HUES48 (cell line): ENCODE measurements at regions not wholly inside any gene's neighbourhood (a gene's known extent, or its start where the extent isn't known, plus 50 kb on each side); places are given as distances from the start of the nearest gene placed in this dataset.

Source experiments
- H3K27ac ChIP-seq: one replicate; pipeline ENCODE4 v1.7.0; 2013; ENCODE audit warnings: low read depth, low read length, inconsistent platforms
- H3K27me3 ChIP-seq: 2 replicates; pipeline ENCODE4 v1.6.1; 2013; ENCODE audit warnings: mild to moderate bottlenecking, low read length; ENCODE audit not compliant: control insufficient read depth, insufficient read depth
- H3K36me3 ChIP-seq: 2 replicates; pipeline ENCODE4 v1.6.1; 2013; ENCODE audit warnings: low read length; ENCODE audit not compliant: control insufficient read depth, insufficient read depth
- H3K4me1 ChIP-seq: 2 replicates; pipeline ENCODE4 v1.6.1; 2013; ENCODE audit warnings: mild to moderate bottlenecking, low read length; ENCODE audit not compliant: control insufficient read depth, insufficient read depth
- H3K4me3 ChIP-seq: 2 replicates; pipeline ENCODE4 v1.5.1; 2013; ENCODE audit warnings: mild to moderate bottlenecking, low read depth, low read length
- H3K9ac ChIP-seq: 2 replicates; pipeline ENCODE4 v1.6.1; 2013; ENCODE audit warnings: mild to moderate bottlenecking, low read depth, low read length, moderate library complexity
- H3K9me3 ChIP-seq: 2 replicates; pipeline ENCODE4 v1.6.1; 2013; ENCODE audit warnings: low read length; ENCODE audit not compliant: control insufficient read depth, insufficient read depth

- Histone ChIP-seq H3K27ac (no peak overlapping the region), H3K4me1 (no peaks in the 10 kb centered on the region), H3K27me3 (no peaks in the 10 kb centered on the region), H3K36me3 (no peaks in the 10 kb centered on the region), H3K4me3 (no peak overlapping the region), H3K9ac (no peak overlapping the region), H3K9me3 (no peaks in the 10 kb centered on the region)
Measured at GRCh38 chr4:19993242-19993641, 258.5 kb upstream of the SLIT2 start.

- no peak overlapping the region for H3K4me3 ChIP-seq
- H3K9me3 ChIP-seq: no peaks in the 10 kb centered on the region
- H3K9ac ChIP-seq: no peak overlapping the region
- no peaks in the 10 kb centered on the region for H3K27me3 ChIP-seq
- H3K27ac ChIP-seq: no peak overlapping the region
- H3K4me1 ChIP-seq: no peaks in the 10 kb centered on the region
- H3K36me3 ChIP-seq: no peaks in the 10 kb centered on the region
Measured at GRCh38 chr4:19992471-19993093, 259.1 kb upstream of the SLIT2 start.

DNA sequence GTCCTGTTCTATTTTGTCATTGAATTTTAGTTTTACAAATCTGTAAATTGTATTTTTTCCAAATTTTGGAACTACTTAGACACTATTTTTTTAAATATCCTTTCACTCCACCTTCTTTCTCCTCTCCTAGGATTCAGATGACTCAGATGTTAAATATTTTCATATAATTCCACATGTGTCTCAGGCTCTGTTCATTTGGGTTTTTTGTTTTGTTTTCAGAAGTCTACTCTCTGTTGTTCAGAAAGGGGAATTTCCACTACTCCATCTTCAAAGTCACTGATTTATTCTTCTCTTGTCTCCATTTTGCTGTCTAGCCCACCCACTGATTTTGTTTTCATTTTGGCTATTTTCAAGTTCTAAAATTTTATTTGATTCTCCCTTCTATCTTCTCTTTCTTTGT is 264.0 kb upstream of the SLIT2 start:
- Histone ChIP-seq H3K4me1 (no peaks in the 10 kb centered on the region), H3K36me3 (no peaks in the 10 kb centered on the region), H3K9ac (no peak overlapping the region), H3K4me3 (no peak overlapping the region), H3K9me3 (no peaks in the 10 kb centered on the region), H3K27ac (no peak overlapping the region), H3K27me3 (no peaks in the 10 kb centered on the region)

- no peak overlapping the region for H3K9ac ChIP-seq
- peaks cover 12% of the 10 kb centered on the region; the same call in 1 of the 2 replicates for H3K9me3 ChIP-seq
Measured at GRCh38 chr4:19983072-19983471, 268.6 kb upstream of the SLIT2 start.

GRCh38 chr4:19982556-19982955 is 269.1 kb upstream of the SLIT2 start:
- Histone ChIP-seq H3K27ac (no peak overlapping the region), H3K4me1 (no peaks in the 10 kb centered on the region), H3K4me3 (no peak overlapping the region), H3K9me3 (peaks cover 16% of the 10 kb centered on the region; the same call in 1 of the 2 replicates), H3K27me3 (no peaks in the 10 kb centered on the region), H3K9ac (no peak overlapping the region), H3K36me3 (no peaks in the 10 kb centered on the region)

More at GRCh38 chr4:19983072-19983471, 268.6 kb upstream of the SLIT2 start:
- Histone ChIP-seq H3K4me1 (no peaks in the 10 kb centered on the region), H3K36me3 (no peaks in the 10 kb centered on the region), H3K27me3 (no peaks in the 10 kb centered on the region), H3K4me3 (no peak overlapping the region), H3K27ac (no peak overlapping the region)

- H3K4me1 ChIP-seq: no peaks in the 10 kb centered on the region
- H3K27ac ChIP-seq: no peak overlapping the region
- H3K4me3 ChIP-seq: no peak overlapping the region
- H3K36me3 ChIP-seq: no peaks in the 10 kb centered on the region
- no peaks in the 10 kb centered on the region for H3K27me3 ChIP-seq
- H3K9me3 ChIP-seq: peaks cover 7% of the 10 kb centered on the region; the same call in 1 of the 2 replicates
- H3K9ac ChIP-seq: no peak overlapping the region
Measured at GRCh38 chr4:19971829-19972228, 279.9 kb upstream of the SLIT2 start.

- Histone ChIP-seq H3K9me3 (no peaks in the 10 kb centered on the region), H3K9ac (no peak overlapping the region), H3K4me1 (no peaks in the 10 kb centered on the region), H3K27ac (no peak overlapping the region), H3K36me3 (no peaks in the 10 kb centered on the region), H3K4me3 (no peak overlapping the region), H3K27me3 (no peaks in the 10 kb centered on the region)
Measured at GRCh38 chr4:19969492-19969891, 282.2 kb upstream of the SLIT2 start.

DNA sequence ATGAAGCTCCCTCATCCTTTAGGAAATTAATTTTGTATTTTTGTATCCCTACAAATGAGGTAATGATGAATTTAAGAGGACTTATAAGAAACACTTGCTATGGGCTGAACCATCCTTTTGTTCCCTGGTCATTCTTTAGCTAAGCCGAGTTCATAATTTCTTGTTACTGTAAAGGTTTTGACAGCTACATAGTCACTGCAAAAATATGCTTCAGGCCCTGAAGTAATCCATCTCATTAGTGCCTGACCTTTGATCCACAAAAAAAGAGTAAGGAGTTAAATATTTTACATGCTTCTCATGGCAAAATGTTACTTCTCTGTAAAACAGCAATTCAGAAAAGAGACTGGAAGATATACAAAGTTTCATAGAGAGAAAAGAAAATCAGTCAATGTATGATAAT is 290.6 kb upstream of the SLIT2 start:
- no peak overlapping the region for H3K4me3 ChIP-seq
- no peaks in the 10 kb centered on the region for H3K27me3 ChIP-seq
- H3K36me3 ChIP-seq: no peaks in the 10 kb centered on the region
- no peak overlapping the region for H3K9ac ChIP-seq
- H3K4me1 ChIP-seq: no peaks in the 10 kb centered on the region
- H3K27ac ChIP-seq: no peak overlapping the region
- H3K9me3 ChIP-seq: no peaks in the 10 kb centered on the region

GRCh38 chr4:19958848-19959247 is 292.9 kb upstream of the SLIT2 start:
- no peak overlapping the region for H3K9ac ChIP-seq
- no peaks in the 10 kb centered on the region for H3K27me3 ChIP-seq
- H3K27ac ChIP-seq: no peak overlapping the region
- no peaks in the 10 kb centered on the region for H3K36me3 ChIP-seq
- no peaks in the 10 kb centered on the region for H3K9me3 ChIP-seq
- no peak overlapping the region for H3K4me3 ChIP-seq
- no peaks in the 10 kb centered on the region for H3K4me1 ChIP-seq

DNA sequence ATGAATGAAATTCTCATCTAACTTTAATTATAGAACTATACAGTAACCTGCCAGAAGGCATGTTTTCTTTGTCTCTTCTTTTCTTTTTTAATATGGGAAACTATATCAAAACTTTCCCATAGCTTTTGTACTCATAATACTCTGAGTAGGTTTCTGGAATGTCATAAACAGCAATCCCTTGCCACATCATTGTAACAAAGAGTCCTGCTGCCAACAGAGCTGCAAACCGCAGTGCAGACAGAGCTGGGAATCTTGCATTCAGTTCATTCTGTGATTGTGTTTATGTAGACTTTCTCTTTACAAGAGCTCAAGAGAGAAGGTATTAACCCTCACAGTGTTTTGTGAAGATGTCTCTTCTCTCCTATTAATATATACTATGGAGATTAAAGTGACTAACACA is 304.4 kb upstream of the SLIT2 start:
- Histone ChIP-seq H3K27ac (no peak overlapping the region), H3K36me3 (no peaks in the 10 kb centered on the region)

DNA sequence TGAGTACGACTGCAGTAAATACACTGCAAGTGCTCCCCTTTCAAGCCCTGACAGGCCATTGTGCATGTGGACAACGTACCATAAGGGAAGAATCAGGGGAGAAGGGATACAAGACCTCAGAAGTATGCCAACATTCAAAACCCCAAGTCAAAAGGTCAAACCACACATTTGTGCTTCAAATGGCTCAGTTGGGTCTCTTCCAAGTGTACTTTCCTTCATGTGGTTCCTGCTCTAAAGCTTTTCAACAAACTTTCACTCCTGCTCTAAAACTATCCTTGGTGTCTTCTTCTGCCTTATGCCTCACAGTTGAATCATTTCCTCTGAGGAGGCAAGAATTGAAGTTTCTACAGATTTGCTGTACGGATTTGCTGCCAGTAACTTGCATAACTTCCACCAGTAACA is 305.7 kb upstream of the SLIT2 start:
- H3K27ac ChIP-seq: no peak overlapping the region
- no peak overlapping the region for H3K9ac ChIP-seq
- no peaks in the 10 kb centered on the region for H3K36me3 ChIP-seq
- H3K27me3 ChIP-seq: no peaks in the 10 kb centered on the region
- peaks cover 15% of the 10 kb centered on the region for H3K4me1 ChIP-seq
- H3K4me3 ChIP-seq: no peak overlapping the region
- no peaks in the 10 kb centered on the region for H3K9me3 ChIP-seq

More for the DNA sequence above, 304.4 kb upstream of the SLIT2 start:
- Histone ChIP-seq H3K27me3 (no peaks in the 10 kb centered on the region), H3K9me3 (no peaks in the 10 kb centered on the region), H3K4me3 (no peak overlapping the region), H3K4me1 (peaks cover 15% of the 10 kb centered on the region), H3K9ac (no peak overlapping the region)
